Fibroblast of lung (primary cell): ENCODE measurements at regions not wholly inside any gene's neighbourhood (a gene's known extent, or its start where the extent isn't known, plus 50 kb on each side); places are given as distances from the start of the nearest gene placed in this dataset.
"Not testable (repeated sequence)": the region's sequence is repeated elsewhere in the genome, so short reads cannot be mapped to it uniquely, and the experiment has no call there.

Experiments used
- CTCF ChIP-seq, 2 donors: IDR thresholded peaks in 1 of 2; conservative IDR thresholded peaks in 1 of 2; 1 replicate in 1 of 2; 2 replicates in 1 of 2; pipeline ENCODE4 v1.5.1; 2011 to 2012; ENCODE audit warnings: low read length in 2 of 2, control low read depth in 1 of 2, inconsistent platforms in 1 of 2, low read depth in 1 of 2, mild to moderate bottlenecking in 1 of 2
- EZH2 ChIP-seq: IDR thresholded peaks from 2 replicates; pipeline ENCODE4 v1.5.1; 2012; ENCODE audit warnings: low read length, control low read depth, mild to moderate bottlenecking; ENCODE audit errors: missing control alignments

DNA sequence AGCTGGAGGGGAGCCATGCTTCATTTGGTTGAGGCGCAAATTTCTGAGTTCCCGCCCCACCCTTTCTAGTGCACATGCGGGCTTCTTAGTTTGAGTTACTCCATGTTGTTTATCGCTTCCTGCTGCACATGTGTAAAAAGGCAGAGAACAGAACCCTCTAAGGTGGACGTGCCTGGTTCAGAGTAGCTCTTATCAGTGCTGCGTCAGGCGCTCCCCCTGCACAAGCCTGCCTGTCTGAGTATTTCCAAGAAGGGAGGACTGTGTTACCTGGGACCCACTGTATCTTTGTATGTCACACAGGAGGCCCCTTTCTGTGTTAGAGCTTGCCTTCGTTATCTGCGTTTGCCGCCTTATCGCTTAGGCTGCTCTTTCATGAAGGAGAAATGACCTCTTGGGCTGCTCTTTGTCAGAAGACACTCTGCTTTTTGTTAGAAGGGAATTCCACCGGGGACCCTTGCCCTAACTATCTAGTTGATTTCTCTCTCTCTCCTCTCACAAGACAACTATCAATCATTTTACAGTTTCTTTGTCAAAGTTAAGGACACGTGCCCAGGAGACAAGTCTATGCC lies 532.1 kb downstream of the TGIF2LX start:
- TF ChIP-seq CTCF (conservative IDR thresholded peaks at IDR 0.05 in 1 of 2, IDR thresholded peaks at IDR 0.05 in 1 of 2; ENCODE audit: low read depth in 1 of 2, low read length in 2 of 2); EZH2: not testable (repeated sequence)
